HG02970 (cell line): ENCODE measurements at regions not wholly inside any gene's neighbourhood (a gene's known extent, or its start where the extent isn't known, plus 50 kb on each side); places are given as distances from the start of the nearest gene placed in this dataset.

Experiments used
- ATAC-seq: cut with Tn5 transposase; IDR thresholded peaks from one replicate; pipeline ENCODE4 v1.9.1; 2021; ENCODE audit warnings: mild to moderate bottlenecking, moderate library complexity, moderate number of reproducible peaks; ENCODE audit not compliant: unreplicated experiment, low FRiP score

DNA sequence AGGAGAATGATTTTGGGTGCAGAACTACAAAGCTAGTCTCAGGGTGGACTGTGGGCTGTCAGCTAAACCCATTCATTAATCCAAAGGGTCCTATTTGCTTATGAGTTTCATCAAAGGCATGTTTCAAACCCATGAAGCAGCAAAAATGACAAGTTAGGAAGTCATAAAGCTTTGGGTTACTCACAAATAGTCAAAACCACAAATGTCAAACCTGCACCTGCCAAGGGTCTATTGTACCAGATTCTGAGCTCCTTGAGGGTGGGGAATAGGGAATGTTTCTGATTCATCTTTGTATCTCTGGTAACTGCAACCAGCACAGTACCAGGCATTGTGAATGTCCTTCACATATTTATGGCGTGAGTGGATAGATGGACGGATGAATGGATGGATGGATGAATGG, 317.7 kb downstream of the MAF start:
- no peak for ATAC-seq

DNA sequence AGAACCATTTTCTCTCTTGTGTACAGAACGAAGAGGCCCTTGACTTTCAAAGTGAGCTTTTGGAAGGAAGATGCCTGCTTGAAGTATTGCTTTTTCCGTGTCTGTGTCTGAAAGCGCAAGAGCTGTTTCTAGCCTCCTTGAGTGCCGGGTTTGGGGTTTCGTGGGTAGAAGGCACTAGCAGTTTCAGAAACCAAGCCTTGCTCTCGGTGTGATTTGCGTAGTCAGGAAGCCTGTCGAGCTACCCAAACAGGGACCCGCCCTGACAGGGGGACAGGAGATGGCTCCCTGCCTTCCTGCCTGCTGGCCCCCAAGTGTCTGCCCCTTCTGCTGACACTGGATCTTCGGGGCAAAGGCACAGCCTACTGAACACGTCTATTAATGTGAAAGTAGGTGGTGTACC, 322.0 kb downstream of the MAF start:
- no peak for ATAC-seq

DNA sequence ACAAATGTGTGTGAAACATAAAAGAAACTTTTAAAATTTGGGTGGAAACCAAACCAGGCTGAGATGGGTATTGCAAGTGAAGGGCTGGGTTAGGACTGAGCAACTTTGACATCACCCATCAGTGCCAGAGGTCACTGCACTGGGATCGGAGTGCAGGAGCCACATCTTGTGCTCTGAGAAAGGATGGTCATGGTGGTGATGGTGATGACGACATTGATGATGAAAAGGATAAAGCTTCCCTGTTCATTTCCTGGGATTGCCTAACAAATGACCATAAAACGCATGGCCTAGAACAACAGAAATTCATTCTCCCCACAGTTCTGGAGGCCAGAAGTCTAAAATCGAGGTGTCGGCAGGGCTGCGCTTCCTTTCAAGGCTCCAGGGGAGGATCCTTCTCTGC, 324.0 kb downstream of the MAF start:
- no peak for ATAC-seq

DNA sequence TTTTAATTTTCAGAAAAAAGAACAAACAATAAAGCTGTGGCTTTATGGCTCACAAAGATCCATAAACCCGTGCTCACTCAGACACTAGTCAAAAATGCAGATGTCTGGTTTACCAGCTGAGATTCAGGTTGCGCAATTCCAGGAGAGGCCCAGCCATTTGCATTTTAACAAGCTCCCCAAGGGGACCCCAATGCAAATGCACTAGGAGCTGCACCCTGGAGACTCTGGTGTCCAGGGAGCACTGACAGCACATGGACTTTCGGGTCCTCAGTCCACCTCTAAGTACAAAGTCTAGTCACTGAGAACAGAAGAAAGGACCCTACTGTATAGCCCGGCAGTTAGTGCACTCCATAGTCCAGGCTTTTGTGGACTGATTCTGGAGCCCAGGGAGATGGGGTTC, 326.3 kb downstream of the MAF start:
- no peak for ATAC-seq

DNA sequence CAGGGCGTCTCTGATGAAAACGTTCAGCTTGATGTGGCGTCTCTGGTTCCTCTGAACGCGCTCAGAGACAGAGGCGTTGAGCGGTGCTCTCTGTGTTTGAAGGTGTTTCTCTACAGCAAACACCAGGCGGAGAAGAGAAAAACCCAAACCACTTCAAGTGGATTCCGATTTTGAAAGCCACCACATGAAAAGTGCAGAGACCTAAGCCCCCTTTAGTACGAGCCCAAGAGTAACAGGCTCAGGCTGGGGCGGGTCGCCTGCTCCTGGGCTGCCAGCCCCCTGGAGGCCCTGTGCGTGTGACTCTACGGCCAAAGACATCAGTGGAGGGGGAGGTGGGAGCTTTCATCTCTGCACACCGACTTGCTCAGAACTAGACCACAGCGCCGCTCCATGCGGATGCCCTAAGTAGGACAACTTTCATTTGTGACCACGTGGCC, 328.4 kb downstream of the MAF start:
- no peak for ATAC-seq

DNA sequence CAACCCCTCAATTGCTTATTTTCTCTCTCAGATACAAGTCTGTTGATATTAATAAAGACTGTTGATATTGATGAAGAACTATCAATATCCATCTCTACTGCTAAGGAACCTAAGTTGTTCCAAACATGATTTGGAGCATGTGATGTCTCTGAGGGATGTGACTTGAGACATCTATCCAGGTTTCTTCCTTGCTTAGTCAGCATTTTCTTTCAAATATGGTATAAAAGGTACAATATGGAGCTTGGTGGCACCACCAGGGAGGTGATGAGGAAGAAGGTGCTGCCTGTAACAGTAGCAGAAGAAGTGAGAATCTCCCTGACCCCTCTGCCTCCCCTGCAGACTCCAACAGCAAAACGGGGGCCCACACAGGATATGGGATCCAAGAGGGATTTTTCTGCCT, 329.0 kb downstream of the MAF start:
- ATAC-seq, result no peak

DNA sequence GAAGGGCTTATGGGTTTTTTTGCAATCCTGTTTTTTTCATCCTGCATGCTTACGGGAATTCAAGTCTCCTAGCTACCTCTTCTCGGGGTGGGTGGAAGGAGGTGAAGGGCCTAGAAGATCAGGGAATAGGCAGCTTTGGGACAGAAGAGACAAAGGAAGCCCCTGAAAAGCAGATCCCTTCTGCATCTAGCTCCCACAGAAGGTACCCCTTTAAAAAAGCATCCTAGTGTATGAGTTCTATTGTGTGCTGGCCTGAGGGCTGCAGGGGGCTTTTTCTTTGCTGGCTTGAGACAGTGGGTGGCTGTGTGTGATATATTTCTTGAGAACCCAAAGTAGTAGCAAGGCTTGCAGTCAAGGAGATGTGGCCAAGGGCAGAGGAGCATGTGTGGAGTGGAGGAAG, 330.5 kb downstream of the MAF start:
- no peak for ATAC-seq

DNA sequence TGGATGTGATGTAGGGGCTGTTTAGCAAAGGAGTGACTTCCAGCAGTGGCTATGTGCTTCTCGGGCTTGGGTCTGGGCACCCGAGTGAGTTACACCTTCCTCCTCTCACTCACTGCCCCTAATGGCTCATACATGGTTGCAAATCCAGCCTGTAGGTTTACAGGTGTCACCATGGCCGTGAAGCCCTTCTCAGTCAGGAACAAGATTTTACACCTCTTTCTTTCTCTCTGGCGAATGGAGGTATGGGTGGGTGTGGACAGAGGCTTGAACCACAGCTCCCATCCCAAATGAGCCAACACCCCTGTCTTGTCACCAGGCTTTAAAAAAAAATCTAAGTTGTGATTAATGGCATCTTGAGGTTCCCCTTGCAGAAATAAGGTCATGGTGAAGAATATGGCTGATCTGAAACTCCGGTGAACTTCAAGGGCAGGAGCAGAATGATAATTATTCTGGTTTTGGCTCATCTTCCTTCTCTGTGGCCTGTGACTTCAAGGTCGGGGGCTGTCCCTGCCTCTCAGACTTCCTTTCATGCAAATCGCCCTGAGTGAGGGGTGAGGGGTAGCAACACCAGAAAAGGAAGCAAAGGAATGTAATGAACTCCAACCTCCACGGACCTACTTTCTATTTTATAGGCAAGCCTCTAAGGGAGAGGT, 331.2 kb downstream of the MAF start:
- ATAC-seq, result peak; percentile 84

DNA sequence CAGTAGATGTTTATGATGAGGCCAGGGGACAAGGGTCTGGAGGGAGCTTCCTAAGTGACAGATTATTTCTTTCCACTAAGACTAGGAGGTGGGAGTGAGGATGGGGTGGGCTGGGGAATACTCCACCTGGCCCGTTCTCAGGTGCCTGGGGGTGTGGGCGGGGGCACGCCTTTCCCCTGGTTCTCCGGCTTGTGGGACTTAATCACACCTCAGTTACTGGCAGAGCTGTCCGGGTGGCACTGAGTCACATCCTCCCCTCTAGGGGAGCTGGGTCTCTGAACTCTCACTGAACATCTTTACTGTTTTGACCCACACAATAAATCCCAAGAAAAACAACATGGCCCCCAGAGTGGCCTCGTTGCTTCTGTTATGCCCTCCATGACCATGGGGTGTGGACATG, 332.8 kb downstream of the MAF start:
- ATAC-seq, result no peak

DNA sequence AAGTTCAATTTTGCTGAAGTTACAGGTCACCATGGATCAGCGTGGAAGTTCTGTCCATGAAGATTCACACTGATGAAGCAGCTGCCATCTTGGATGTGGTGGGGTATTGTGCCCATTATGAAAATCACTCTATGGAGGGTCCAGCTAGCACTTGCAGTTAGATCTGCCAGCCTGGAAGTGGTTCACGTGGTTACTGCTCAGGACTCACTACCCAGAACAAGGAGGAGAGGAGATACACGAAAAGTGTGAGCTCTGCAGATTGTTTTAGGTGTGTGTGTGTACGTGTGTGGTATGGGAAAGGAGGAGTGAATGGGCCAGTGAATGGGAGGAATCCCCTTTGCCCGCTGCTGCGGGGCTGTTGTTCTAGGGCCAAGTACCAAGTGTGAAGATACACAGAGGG, 333.4 kb downstream of the MAF start:
- no peak for ATAC-seq

DNA sequence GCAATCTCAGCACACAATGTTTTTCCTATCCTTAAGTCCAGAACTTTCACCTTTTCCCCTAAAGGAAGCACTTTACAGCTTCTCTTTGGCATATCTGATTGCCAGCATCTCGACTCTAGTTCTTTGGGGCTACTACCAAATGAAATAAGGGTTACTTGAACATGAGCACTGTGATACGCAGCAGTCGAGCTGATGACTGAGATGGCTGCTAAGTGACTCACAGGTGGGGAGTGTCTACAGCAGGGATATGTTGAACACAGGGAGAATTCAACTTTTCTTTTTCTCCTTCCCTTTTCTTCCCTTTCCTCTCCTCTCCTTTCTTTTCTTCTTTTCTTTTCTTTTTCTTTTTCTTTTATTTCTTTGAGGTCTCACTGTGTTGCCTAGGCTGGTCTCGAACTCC, 334.8 kb downstream of the MAF start:
- ATAC-seq, result no peak

DNA sequence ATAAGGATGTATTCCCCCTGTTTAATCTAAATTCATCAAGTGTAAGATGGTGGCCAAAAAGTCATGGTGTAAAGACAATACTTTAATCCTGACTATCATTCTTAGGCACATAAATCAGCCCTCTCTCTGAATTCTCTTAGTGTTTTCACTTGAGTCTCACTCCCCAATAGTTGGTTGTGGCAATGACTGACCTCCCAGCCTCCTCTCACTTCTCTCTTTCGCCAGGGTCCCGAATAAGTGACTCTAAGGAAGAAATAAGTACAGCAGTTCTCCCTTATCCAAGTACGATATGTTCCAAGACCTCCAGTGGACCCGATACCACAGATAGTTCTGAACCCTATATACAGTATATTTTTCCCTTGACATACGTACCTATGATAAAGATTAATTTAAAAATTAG, 335.3 kb downstream of the MAF start:
- ATAC-seq, result no peak

DNA sequence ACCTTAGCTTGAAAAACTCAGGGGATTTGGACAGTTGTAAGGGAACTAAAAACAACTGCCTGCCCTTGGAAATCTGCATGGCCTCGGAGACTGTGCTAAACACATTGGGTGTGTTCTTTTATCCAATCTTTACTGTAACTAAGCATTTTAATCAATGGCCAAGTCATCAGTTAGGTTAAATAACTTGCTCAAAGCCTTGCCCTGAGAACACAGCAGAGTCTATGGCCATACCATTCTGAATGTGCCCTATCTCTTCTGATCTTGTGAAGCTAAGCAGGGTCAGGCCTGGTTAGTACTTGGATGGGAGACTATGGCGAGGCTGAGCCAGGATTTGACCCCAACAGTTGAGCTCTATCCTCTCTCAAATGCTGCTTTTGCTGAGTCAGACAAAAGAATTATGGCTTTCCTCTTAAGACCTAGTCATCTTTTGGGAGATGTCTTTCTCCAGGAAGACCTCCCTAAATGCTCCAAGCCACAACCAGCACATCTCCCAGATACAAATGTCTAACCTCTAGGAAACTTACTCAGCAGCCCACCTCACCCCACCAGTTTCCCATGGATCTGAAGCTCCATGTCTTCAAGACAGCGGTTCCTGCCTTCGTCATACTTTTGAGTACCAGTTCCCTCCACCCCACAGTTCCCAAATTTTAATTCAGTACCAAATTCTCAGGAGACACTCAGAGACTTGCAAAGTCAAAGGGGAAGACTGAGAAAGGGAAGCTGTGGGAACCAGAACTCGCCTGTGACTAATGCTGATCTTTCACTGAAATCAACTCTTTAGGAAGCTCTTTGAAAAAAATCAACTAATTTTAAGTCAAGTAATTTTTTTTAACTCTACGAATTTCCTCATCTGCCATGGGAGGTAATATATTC, 336.1 kb downstream of the MAF start:
- no peak for ATAC-seq

DNA sequence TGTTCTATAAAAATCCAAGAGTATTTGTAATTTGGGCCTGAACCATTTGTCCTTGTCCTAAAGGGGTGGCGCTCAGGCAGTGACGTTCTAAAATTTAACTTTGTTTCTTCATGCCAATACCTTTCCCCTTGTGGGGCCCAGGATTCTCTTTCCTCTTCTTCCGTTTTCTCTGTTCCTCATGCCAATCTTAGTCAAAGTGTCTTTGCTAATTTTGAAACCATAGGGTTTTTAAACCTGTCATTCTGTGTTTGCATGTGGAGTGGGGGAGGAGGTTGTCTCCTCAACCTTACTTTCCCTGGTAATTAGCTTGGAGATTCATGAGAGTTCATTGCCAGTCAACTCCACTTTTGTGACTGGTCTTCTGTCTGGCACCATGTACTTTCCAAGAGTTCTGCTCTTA, 337.1 kb downstream of the MAF start:
- ATAC-seq, result no peak
